ENCODE measurements at regions not wholly inside any gene's neighbourhood (a gene's known extent, or its start where the extent isn't known, plus 50 kb on each side); places are given as distances from the start of the nearest gene placed in this dataset.
A peak's percentile ranks its signal among the peaks of the same experiment; 100 is the strongest.

GRCh38 chr13:58051807-58052375 is 420.3 kb downstream of the PCDH17 start:
- DNase-seq: no peak

GRCh38 chr13:58056426-58056825 is 424.9 kb downstream of the PCDH17 start:
- no peak for DNase-seq

GRCh38 chr13:58059624-58060023 is 428.1 kb downstream of the PCDH17 start:
- no peak for DNase-seq

GRCh38 chr13:58080806-58081205 is 449.3 kb downstream of the PCDH17 start:
- DNase-seq: no peak

- no peak for DNase-seq
Measured at GRCh38 chr13:58081301-58081820, 449.8 kb downstream of the PCDH17 start.

GRCh38 chr13:58083064-58083463 is 451.5 kb downstream of the PCDH17 start:
- DNase-seq: no peak

- DNase-seq: no peak
Measured at GRCh38 chr13:58085274-58085673, 453.7 kb downstream of the PCDH17 start.

GRCh38 chr13:58085819-58086218 is 454.3 kb downstream of the PCDH17 start:
- no peak for DNase-seq

- DNase-seq: no peak
Measured at GRCh38 chr13:58087566-58087965, 456.0 kb downstream of the PCDH17 start.

GRCh38 chr13:58093394-58093793 is 461.9 kb downstream of the PCDH17 start:
- DNase-seq: no peak

- no peak for DNase-seq
Measured at GRCh38 chr13:58097831-58098230, 466.3 kb downstream of the PCDH17 start.

- no peak for DNase-seq
Measured at GRCh38 chr13:58119351-58119750, 487.8 kb downstream of the PCDH17 start.

- no peak for DNase-seq
Measured at GRCh38 chr13:58119804-58120203, 488.3 kb downstream of the PCDH17 start.

GRCh38 chr13:58126496-58126895 is 495.0 kb downstream of the PCDH17 start:
- DNase-seq: no peak

- no peak for DNase-seq
Measured at GRCh38 chr13:58134012-58134411, 502.5 kb downstream of the PCDH17 start.

- DNase-seq: no peak
Measured at GRCh38 chr13:58134525-58134924, 503.0 kb downstream of the PCDH17 start.

- DNase-seq: no peak
Measured at GRCh38 chr13:58142952-58143351, 511.4 kb downstream of the PCDH17 start.

- DNase-seq: no peak
Measured at GRCh38 chr13:58144616-58145015, 513.1 kb downstream of the PCDH17 start.

- peak in 4 of 14 donors; percentile 1 to 41 (median 22) for DNase-seq
Measured at GRCh38 chr13:58151452-58151851, 519.9 kb downstream of the PCDH17 start.

- no peak for DNase-seq
Measured at GRCh38 chr13:58160980-58161379, 529.4 kb downstream of the PCDH17 start.

- no peak for DNase-seq
Measured at GRCh38 chr13:58165617-58166016, 534.1 kb downstream of the PCDH17 start.

- DNase-seq: no peak
Measured at GRCh38 chr13:58181111-58181510, 549.6 kb downstream of the PCDH17 start.

GRCh38 chr13:58187881-58188280 is 556.3 kb downstream of the PCDH17 start:
- DNase-seq: no peak

GRCh38 chr13:58190577-58190976 is 559.0 kb downstream of the PCDH17 start:
- no peak for DNase-seq

- no peak for DNase-seq
Measured at GRCh38 chr13:58191754-58192153, 560.2 kb downstream of the PCDH17 start.
